ENCODE measurements at regions not wholly inside any gene's neighbourhood (a gene's known extent, or its start where the extent isn't known, plus 50 kb on each side); places are given as distances from the start of the nearest gene placed in this dataset.

DNA sequence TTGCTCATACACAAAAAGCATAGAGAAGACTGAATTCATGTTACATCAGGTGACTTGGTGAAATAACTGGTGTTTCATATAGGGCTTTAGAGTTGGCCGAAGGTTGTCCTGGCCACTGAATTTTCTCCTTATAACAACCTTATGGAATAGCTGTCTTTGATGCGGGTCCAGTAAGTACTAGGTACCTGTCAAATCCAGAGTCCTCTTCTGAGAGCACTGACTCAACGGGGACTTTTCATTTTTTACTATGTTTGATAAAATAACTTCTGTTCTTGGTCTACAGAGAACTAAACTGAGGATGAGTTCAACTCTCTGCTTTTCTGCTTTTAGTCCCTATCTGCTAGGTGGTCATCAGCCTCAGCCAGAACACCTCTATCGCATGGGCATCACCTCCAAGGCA is 76.1 kb upstream of the JAK1 start:
- Histone ChIP-seq H3K36me3 (ENCODE audit: low read depth, low read length) (no peaks in the 10 kb centered on the region), H3K4me1 (ENCODE audit: insufficient read depth, low read length) (no peaks in the 10 kb centered on the region), H3K9ac (ENCODE audit: low read length) (no peak overlapping the region), H2AFZ (ENCODE audit: low read length) (no peak overlapping the region), H3K4me2 (ENCODE audit: low read length) (no peak overlapping the region), H3K27me3 (ENCODE audit: low read length) (no peaks in the 10 kb centered on the region), H3K9me3 (ENCODE audit: low read length) (no peaks in the 10 kb centered on the region), H3K9me2 (replicated peaks; ENCODE audit: low read length) (no peaks in the 10 kb centered on the region), H3K4me3 (ENCODE audit: low read length) (no peak overlapping the region), H3K27ac (ENCODE audit: low read length) (no peak overlapping the region), H3F3A (ENCODE audit: low read length, unreplicated experiment) (no peaks in the 10 kb centered on the region), H4K20me1 (ENCODE audit: low read length) (no peaks in the 10 kb centered on the region), H3K79me2 (ENCODE audit: low read length) (no peaks in the 10 kb centered on the region)
- ChIA-PET POLR2A (ENCODE audit: unreplicated experiment) (no interaction called here), CTCF (no interaction called here)
- TF ChIP-seq EZH2 (IDR thresholded peaks at IDR 0.05; ENCODE audit: low read length, unreplicated experiment) (no peak), EZH2phosphoT487 (IDR thresholded peaks at IDR 0.05; ENCODE audit: borderline replicate concordance, low read length) (no peak)
- TF ChIP-seq, protein P1, sequence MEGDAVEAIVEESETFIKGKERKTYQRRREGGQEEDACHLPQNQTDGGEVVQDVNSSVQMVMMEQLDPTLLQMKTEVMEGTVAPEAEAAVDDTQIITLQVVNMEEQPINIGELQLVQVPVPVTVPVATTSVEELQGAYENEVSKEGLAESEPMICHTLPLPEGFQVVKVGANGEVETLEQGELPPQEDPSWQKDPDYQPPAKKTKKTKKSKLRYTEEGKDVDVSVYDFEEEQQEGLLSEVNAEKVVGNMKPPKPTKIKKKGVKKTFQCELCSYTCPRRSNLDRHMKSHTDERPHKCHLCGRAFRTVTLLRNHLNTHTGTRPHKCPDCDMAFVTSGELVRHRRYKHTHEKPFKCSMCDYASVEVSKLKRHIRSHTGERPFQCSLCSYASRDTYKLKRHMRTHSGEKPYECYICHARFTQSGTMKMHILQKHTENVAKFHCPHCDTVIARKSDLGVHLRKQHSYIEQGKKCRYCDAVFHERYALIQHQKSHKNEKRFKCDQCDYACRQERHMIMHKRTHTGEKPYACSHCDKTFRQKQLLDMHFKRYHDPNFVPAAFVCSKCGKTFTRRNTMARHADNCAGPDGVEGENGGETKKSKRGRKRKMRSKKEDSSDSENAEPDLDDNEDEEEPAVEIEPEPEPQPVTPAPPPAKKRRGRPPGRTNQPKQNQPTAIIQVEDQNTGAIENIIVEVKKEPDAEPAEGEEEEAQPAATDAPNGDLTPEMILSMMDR (conservative IDR thresholded peaks at IDR 0.05; ENCODE audit: low read depth, low read length) = no peak
- ATAC-seq = no peak
- intact Hi-C loops (cut with micrococcal nuclease) = loop anchor here (5.0 kb wide), 1 partner anchor 180 kb away; no protein-coding TSS in a partner anchor
- DNase-seq = no peak
- no TSS peak for BruUV-seq (replicated peaks)

DNA sequence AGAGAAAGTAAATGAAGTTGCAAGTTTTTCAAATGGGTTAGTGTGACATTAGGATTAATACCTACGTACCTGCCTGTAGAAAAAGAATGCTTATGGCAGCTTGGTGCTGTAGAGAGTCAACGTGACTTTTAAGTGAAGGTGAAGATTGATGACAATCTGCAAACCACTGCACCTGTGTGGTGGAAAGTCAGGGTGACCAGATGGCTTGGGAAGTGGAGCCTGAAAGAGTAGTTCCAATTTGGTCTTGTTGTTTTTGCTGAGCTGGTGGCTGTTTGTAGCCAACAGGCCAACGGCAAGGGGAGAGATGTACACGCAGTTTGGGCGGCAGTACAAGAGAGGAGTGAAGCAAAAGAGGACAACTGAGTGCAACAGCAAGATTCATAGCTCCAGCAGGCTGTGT is 78.1 kb upstream of the JAK1 start:
- TF ChIP-seq, protein P1 (conservative IDR thresholded peaks at IDR 0.05; ENCODE audit: low read depth, low read length) = no peak
- TF ChIP-seq EZH2 (IDR thresholded peaks at IDR 0.05; ENCODE audit: low read length, unreplicated experiment) (no peak), EZH2phosphoT487 (IDR thresholded peaks at IDR 0.05; ENCODE audit: borderline replicate concordance, low read length) (no peak)
- BruUV-seq (replicated peaks) = no TSS peak
- Histone ChIP-seq H3K4me2 (ENCODE audit: low read length) (no peak overlapping the region), H3K9ac (ENCODE audit: low read length) (no peak overlapping the region), H3K79me2 (ENCODE audit: low read length) (no peaks in the 10 kb centered on the region), H3K27me3 (ENCODE audit: low read length) (no peaks in the 10 kb centered on the region), H3K27ac (ENCODE audit: low read length) (no peak overlapping the region), H3K4me1 (ENCODE audit: insufficient read depth, low read length) (no peaks in the 10 kb centered on the region), H3K4me3 (ENCODE audit: low read length) (no peak overlapping the region), H3K36me3 (ENCODE audit: low read depth, low read length) (no peaks in the 10 kb centered on the region), H3K9me2 (replicated peaks; ENCODE audit: low read length) (no peaks in the 10 kb centered on the region), H2AFZ (ENCODE audit: low read length) (no peak overlapping the region), H4K20me1 (ENCODE audit: low read length) (no peaks in the 10 kb centered on the region), H3K9me3 (ENCODE audit: low read length) (no peaks in the 10 kb centered on the region), H3F3A (ENCODE audit: low read length, unreplicated experiment) (no peaks in the 10 kb centered on the region)
- no peak for ATAC-seq
- CTCF ChIA-PET = no interaction called here
- no peak for DNase-seq
- POLR2A ChIA-PET (ENCODE audit: unreplicated experiment) = no interaction called here
- intact Hi-C loops (cut with micrococcal nuclease) = loop anchor here (5.0 kb wide), 1 partner anchor 182 kb away; no protein-coding TSS in a partner anchor

DNA sequence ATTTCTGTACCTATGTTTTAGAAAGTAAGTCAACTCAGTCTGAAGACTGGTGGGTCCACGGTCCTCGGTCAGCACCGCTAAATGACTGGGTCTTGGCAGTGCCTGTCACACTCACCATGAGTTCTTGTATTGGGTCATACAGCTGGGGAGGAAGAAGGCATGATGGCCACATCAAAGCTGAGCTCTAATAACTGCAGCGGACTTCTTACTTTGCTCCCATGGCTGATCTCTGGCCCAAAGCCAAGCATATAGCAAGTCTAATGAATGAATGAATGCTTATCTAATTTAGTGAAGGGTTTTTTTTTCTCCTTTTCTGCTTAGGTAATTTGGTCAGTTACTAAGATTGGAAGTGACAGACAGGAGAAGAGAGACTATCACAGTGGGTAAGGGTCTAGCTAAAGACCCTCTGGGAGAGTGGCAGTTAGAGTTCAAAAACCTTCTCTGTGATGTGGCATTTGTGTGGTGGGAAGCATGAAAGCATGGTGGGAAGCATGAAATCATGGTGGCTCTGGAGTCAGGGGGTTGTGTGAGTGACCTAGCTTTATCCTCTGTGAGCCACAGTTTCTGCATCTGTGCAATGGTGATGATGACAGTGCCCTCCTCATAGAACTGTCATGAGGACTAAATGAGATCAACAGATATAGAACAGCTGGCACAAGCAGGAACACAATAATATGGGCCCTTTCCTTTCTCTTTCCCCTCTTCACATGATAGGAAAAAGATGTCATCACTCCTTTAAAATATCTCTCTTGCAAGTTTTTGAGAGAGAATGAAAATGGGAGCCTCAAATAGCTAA is 78.9 kb upstream of the JAK1 start:
- BruUV-seq (replicated peaks) = no TSS peak
- ATAC-seq = no peak
- CTCF ChIA-PET = no interaction called here

More for the DNA sequence above, 78.9 kb upstream of the JAK1 start:
- H3K79me2 ChIP-seq (ENCODE audit: low read length) = no peaks in the 10 kb centered on the region
- TF ChIP-seq, protein P1 (conservative IDR thresholded peaks at IDR 0.05; ENCODE audit: low read depth, low read length) = no peak
- TF ChIP-seq EZH2 (IDR thresholded peaks at IDR 0.05; ENCODE audit: low read length, unreplicated experiment) (no peak), EZH2phosphoT487 (IDR thresholded peaks at IDR 0.05; ENCODE audit: borderline replicate concordance, low read length) (no peak)
- no peak overlapping the region for H3K4me2 ChIP-seq (ENCODE audit: low read length)
- no peaks in the 10 kb centered on the region for H3K4me1 ChIP-seq (ENCODE audit: insufficient read depth, low read length)
- H3K4me3 ChIP-seq (ENCODE audit: low read length) = no peak overlapping the region
- H3K9ac ChIP-seq (ENCODE audit: low read length) = no peak overlapping the region
- H3K9me3 ChIP-seq (ENCODE audit: low read length) = no peaks in the 10 kb centered on the region
- H3K36me3 ChIP-seq (ENCODE audit: low read depth, low read length) = no peaks in the 10 kb centered on the region
- no peaks in the 10 kb centered on the region for H3F3A ChIP-seq (ENCODE audit: low read length, unreplicated experiment)
- no peaks in the 10 kb centered on the region for H3K9me2 ChIP-seq (replicated peaks; ENCODE audit: low read length)
- no peaks in the 10 kb centered on the region for H4K20me1 ChIP-seq (ENCODE audit: low read length)
- no peaks in the 10 kb centered on the region for H3K27me3 ChIP-seq (ENCODE audit: low read length)
- POLR2A ChIA-PET (ENCODE audit: unreplicated experiment) = interaction anchor here (0.5 kb wide), 1 partner anchor 78 kb away, joined by 3 read pairs; no protein-coding TSS in a partner anchor
- intact Hi-C loops (cut with micrococcal nuclease) = no loop called here
- H3K27ac ChIP-seq (ENCODE audit: low read length) = no peak overlapping the region
- DNase-seq = no peak
- no peak overlapping the region for H2AFZ ChIP-seq (ENCODE audit: low read length)

All from PC-3 (cell line).